HG03135 (cell line): ENCODE measurements at regions not wholly inside any gene's neighbourhood (a gene's known extent, or its start where the extent isn't known, plus 50 kb on each side); places are given as distances from the start of the nearest gene placed in this dataset.
"Not testable (repeated sequence)": the region's sequence is repeated elsewhere in the genome, so short reads cannot be mapped to it uniquely, and the experiment has no call there.

Experiments used
- ATAC-seq: cut with Tn5 transposase; IDR thresholded peaks from one replicate; pipeline ENCODE4 v1.9.1; 2021; ENCODE audit warnings: mild to moderate bottlenecking, moderate library complexity; ENCODE audit not compliant: unreplicated experiment

- no peak for ATAC-seq
Observed at GRCh38 chr5:62139741-62140140, 166.3 kb upstream of the KIF2A start.

DNA sequence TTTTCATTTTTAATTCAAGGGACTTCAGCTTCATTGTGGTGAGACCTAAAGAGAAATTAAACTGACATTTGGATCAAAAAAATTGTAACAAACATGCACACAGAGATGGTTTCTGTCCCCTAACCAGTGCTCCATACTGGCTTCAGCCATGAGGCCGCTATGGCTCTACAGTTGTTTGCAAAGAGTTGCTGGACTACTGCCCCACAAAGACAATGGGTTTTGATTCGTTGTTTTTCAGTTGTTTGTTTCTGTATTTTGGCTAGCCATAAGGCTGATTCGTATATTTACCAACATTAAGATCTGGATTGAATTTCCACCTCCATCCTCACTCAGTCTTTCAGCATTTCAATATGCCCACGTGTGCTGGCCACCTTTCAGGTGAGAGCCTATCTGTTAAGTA, 163.7 kb upstream of the KIF2A start:
- no peak for ATAC-seq

DNA sequence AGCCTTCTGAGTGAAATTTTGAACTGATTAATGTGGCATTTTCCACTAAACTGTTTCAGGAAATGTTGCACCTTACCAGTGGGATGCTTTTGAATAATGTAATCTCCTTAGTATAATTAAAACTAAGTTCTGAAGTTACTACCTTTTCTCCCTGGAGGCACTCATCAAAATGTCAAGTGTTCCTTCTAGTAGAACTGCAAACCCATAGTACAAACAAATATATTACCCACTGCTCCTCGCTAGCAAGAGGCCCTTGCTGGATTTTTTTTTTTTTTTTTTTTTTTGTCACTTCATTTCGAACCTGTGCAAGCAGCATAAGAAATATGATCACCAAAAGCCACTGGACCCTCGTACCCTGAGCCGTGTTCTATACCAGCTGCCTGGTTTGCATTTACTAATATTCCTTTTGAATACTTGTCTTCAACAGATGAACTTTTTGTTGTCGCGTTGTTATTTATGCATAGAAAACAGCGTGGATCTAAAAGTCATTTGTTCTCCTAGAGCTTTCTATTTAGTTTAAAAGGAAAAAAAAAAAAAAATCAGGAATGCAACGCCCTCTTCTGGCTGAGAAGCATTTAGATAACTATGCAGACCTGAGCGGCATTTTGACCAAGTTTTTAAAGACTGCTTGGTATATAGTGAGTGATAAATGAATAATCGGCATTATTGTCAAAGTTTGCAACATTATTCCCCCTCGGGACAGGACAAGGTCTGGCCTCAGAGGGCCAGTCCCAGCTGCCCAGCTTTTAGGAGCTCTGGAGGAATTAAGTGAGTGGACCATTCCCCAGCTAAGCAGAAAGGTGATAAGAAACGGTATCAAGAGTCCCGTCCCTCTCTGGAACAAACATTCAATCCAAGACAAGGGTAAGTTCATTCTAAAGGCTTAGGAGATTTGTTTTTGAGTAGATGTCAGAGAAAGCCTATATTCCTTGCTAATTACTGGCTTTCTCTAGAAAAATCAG, 162.5 kb upstream of the KIF2A start:
- ATAC-seq, result no peak

DNA sequence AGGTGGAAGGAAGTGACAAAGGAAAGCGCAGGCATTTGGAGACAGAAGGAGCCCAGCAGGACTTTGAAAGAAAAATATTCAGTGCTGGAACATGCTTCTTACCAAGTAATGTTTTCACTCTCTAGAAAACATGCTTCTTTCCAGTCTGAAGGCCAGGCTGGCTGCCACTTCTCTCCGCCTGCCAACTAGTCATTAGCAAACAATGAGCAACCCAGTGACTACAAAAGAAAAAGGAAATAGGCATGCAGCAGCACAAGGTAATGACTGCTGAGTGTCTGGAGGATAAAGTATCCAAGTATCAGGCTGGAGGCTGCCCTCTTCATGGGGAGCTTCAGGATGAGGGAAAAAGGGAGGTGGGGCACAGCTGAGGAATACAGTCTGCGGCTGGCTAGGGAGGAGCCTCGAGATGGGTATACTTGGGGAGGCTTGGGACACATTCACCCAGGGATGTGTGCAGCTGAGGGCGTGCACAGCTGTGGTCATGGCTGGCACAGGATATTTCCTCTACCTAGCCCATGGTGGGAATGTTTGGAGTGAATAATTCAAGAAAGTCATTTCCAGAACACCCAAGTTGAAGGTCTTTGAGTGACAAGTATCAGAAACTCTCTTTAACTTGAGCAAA, 161.5 kb upstream of the KIF2A start:
- no peak for ATAC-seq

DNA sequence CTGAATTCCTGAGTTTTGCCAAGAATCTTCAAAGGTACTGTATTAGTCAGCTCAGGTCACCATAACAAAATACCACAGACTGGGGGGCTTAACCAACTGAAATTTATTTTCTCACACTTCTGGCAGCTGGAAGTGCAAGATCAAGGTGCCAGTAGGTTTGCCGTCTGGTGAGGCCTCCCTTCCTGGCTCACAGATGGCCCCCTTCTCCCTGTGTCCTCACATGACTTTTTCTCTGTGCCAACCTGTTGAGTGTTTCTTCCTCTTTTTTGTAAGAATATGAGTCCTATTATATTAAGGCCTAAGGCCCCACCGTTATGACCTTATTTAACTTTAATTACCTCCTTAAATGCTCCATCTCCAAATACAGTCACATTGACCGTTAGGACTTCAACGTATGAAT, 156.1 kb upstream of the KIF2A start:
- no peak for ATAC-seq

DNA sequence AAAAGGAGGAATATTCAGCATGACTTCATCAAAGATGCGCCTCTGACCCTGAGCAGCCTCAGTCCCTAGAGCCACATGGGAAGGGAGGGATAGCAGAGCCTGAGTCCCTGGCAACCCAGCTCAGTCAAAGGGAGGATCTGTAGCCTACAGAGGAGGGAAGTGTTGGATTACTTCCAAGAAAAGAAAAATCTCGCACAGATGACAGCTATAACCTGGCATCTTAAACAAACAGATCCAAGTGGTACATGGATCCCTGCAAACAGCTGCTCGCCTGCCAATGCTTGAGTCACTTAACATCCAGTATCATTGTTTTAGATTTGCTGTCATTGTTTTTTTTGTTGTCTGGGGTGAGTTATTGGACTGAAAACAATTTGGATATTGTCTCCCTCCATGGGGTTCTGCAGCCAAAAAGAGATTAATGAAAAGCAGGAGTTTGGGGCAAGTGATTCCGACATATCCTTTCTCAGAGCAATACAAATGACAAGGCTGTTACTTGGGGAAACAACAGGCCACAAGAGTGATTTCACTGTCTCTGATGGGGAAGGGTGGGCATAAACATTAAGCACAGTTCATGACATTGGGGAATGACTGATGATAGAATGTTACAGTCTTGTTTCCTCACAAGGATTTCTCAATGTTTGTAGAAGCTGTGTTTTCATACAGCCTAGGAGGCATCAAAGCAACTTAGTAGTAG, 153.5 kb upstream of the KIF2A start:
- ATAC-seq, result no peak

DNA sequence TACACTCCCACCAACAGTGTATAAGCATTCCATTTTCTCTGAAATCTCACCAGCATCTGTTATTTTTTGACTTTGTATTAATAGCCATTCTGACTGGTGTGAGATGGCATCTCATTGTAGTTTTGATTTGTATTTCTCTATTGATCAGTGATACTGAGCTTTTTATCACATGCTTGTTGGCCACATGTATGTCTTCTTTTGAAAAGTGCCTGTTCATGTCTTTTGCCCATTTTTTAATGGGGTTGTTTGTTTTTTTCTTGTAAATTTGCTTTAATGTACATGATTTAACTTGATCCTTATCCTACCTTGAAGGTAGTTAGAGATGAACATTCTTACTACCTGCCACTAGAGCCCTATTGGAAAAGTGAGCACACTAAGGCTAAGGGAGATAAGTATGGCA, 151.2 kb upstream of the KIF2A start:
- no peak for ATAC-seq

DNA sequence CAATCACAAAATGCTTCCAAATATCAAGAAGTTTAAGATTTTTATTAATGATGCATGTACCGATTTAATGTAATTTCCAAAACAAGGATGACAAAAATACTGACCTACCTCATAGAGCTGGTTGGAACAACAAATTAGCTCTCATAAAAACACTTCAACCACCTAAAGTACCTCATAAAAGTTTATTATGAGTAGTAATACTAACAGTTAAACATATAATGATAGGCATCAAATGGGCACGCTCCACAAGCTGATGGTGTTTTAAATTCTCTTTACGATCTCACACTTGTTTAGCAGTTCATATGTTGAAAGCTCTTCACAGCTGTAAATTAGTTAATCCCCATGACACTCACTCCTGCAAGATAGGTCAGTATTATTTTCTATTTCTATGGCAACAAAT, 150.0 kb upstream of the KIF2A start:
- ATAC-seq, result no peak

DNA sequence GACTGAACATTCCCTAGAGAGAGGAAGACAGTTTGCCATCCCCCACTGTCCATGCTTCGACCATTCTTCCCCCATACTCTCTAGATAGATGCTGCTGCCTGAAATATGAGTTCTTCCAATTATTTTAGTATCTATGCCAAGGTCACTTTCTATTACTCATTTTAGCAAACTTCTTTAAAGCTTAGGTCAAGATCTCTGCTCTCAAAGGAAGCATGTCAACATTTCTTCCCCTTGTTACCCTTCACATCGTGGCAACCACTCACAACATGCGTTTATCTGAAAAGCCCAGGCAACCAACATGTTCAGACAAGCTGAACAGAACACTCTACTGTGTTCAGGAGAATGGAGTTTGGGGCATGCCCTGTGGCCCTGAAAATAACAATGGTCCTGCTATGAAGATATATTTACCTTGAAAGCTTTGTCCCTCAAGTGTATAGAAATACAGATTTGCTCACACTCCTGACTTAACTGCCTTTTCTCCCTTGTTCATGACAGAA, 138.4 kb upstream of the KIF2A start:
- no peak for ATAC-seq

DNA sequence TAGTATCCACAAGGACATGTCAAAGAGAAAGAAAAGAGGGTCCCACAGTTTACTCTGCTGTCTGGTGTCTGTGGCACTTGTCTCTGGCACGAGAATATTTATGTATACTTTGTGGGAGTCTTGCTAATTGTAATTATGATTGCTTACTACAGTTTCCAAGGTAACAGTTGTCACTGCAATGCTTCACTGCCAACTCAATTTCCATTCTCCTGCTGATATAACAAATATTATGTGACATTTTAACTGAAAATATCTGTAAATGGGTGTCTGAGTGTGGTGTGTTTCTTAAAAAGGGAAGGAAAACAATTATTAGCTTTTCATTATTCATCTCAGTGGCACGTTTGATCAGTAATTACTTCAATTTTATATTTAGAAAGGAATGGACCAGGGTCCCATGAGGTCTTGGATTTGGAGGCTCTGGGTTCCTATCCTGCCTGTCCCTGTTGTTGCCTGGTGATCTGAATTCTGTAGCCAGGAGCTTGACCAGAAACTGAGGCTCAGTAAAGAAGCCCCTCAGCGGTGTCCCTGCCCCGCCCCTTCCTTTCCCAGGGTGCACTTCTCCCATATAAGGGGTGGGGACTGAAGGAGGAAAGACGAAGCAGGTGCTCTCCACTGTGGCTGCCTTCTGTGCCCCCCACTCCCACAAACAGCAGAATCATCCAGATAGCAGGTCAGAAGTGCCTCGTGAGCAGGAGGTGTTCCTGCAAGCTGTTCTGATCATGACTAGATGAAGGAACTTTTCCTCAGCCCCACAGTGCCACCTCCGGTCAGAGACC, 137.3 kb upstream of the KIF2A start:
- no peak for ATAC-seq

- ATAC-seq, result no peak
Observed at GRCh38 chr5:62178258-62178657, 127.7 kb upstream of the KIF2A start.

DNA sequence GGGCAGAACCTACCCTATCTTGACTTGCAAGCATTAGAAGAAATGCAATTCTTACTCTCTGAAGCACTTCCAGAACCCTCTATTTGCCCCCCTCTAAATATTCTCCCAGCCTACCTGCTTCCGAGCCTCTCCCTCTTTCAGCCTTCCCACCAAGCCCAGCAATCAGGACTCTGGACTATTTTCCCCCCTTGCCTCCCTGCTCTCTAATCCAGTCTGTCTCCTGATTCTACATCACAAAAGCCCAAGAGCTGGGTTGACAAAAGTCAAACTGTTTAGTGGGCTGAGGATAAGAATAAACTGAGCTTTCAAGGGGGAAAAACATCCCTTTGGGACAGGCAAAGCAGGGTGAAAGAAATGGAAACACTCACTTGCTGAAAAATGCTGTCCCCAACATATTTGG, 123.2 kb upstream of the KIF2A start:
- no peak for ATAC-seq

DNA sequence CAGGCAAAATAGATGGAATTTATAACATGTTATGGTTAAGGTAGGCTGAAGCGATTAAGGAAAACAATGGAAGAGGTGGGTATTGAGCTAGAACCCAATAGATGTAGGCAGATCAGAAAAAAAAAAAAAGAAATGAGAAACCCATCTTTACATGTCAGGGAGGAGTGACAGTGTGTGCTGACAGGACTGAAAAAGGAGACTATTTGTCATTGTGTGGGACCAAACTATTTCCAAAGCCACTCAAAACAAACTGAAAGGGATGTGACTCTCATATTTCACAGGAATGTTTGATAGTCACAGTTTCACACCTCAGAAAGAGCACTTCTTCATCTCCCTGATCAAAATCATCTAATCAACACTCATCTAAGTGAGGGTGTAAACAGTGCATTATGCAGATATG, 122.3 kb upstream of the KIF2A start:
- ATAC-seq, result no peak

- no peak for ATAC-seq
Observed at GRCh38 chr5:62184444-62184843, 121.6 kb upstream of the KIF2A start.

- ATAC-seq, result no peak
Observed at GRCh38 chr5:62190173-62190572, 115.8 kb upstream of the KIF2A start.

GRCh38 chr5:62190931-62191330, 115.1 kb upstream of the KIF2A start:
- no peak for ATAC-seq

DNA sequence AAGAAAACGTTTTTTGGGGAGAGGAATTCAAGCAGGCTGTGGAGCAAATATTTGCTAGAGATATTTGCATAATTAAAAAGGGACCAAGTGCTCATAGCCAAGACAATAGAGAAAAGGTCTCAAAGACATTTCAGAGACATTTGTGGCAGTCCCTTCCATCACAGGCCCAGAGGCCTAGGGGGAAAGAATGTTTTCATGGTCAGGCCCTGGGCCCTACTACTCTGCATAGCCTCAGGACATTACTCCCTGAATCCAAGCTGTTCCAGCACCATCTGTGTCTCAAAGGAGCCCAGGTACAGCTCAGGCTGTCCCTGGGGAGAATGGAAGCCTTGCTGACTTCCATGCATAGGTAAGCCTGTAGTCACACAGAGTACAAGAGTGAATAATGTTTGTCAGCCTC, 113.0 kb upstream of the KIF2A start:
- ATAC-seq, result no peak

DNA sequence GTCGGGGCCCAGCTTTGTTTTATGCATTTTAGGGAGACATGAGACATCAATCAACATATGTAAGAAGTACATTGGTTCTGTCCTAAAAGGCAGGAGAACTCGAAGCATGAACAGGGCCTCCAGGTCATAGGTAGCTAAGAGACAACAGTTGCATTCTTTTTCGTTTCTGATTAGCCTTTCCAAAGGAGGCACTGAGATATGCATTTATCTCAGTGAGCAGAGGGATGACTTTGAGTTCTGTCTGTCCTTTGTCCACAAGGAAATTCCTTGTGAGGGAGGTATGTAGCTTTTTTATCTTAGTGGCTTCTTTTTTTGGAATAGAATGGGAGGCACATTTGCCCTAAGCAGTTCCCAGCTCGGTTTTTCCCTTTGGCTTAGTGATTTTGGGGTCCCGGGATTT, 109.5 kb upstream of the KIF2A start:
- ATAC-seq, result not testable (repeated sequence)

DNA sequence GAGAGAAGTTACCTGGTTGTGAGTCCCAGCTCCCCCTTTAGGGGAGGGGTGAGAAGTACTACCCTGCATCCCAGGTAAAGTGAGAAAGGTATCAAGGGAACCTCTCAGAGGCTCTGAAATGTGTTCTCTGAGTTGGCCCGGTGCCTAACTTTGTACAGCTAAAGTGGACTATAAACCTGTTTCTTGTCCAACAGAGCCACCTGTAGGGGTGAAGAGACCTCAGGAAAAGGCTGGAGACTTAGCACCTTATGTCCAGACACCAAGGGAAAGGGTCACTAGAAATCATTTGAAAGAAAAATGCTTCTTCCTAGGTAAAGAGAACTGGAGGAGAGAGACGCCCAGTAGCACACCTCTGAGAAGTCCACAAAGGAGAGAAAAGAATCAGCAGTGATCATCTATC, 108.3 kb upstream of the KIF2A start:
- ATAC-seq, result no peak

- no peak for ATAC-seq
Observed at GRCh38 chr5:62198421-62198820, 107.6 kb upstream of the KIF2A start.
